SW480 (cell line): ENCODE measurements at regions not wholly inside any gene's neighbourhood (a gene's known extent, or its start where the extent isn't known, plus 50 kb on each side); places are given as distances from the start of the nearest gene placed in this dataset.
"Not testable (repeated sequence)": the region's sequence is repeated elsewhere in the genome, so short reads cannot be mapped to it uniquely, and the experiment has no call there.

Experiments used
- DNase-seq: peaks from one replicate; pipeline ENCODE4 v3.0.0-alpha.2; 2016; ENCODE audit warnings: low spot score

GRCh38 chr4:24001486-24002329 is 111.9 kb upstream of the PPARGC1A start:
- DNase-seq = no peak

GRCh38 chr4:24000470-24000831 is 110.6 kb upstream of the PPARGC1A start:
- no peak for DNase-seq

GRCh38 chr4:23999714-24000469 is 110.0 kb upstream of the PPARGC1A start:
- DNase-seq = no peak

- no peak for DNase-seq
Measured at GRCh38 chr4:23993373-23993772, 103.5 kb upstream of the PPARGC1A start.

- DNase-seq = no peak
Measured at GRCh38 chr4:23991444-23991843, 101.6 kb upstream of the PPARGC1A start.

- no peak for DNase-seq
Measured at GRCh38 chr4:23986270-23986669, 96.4 kb upstream of the PPARGC1A start.

- DNase-seq = no peak
Measured at GRCh38 chr4:23981328-23981727, 91.5 kb upstream of the PPARGC1A start.

- no peak for DNase-seq
Measured at GRCh38 chr4:23979534-23979933, 89.7 kb upstream of the PPARGC1A start.

- no peak for DNase-seq
Measured at GRCh38 chr4:23978002-23978401, 88.2 kb upstream of the PPARGC1A start.

GRCh38 chr4:23976423-23976822 is 86.6 kb upstream of the PPARGC1A start:
- no peak for DNase-seq

GRCh38 chr4:23973308-23973855 is 83.5 kb upstream of the PPARGC1A start:
- DNase-seq = no peak

- no peak for DNase-seq
Measured at GRCh38 chr4:23972805-23973204, 83.0 kb upstream of the PPARGC1A start.

GRCh38 chr4:23972187-23972586 is 82.3 kb upstream of the PPARGC1A start:
- no peak for DNase-seq

- DNase-seq = no peak
Measured at GRCh38 chr4:23970201-23970850, 80.5 kb upstream of the PPARGC1A start.

GRCh38 chr4:23969635-23970145 is 79.8 kb upstream of the PPARGC1A start:
- DNase-seq = no peak

- DNase-seq = no peak
Measured at GRCh38 chr4:23967281-23967680, 77.4 kb upstream of the PPARGC1A start.

- no peak for DNase-seq
Measured at GRCh38 chr4:23966725-23967124, 76.9 kb upstream of the PPARGC1A start.

- DNase-seq = no peak
Measured at GRCh38 chr4:23962462-23962861, 72.6 kb upstream of the PPARGC1A start.

- not testable (repeated sequence) for DNase-seq
Measured at GRCh38 chr4:23961395-23961794, 71.5 kb upstream of the PPARGC1A start.

GRCh38 chr4:23959396-23960148 is 69.7 kb upstream of the PPARGC1A start:
- no peak for DNase-seq

- DNase-seq = no peak
Measured at GRCh38 chr4:23958749-23959148, 68.9 kb upstream of the PPARGC1A start.

GRCh38 chr4:23957465-23957864 is 67.6 kb upstream of the PPARGC1A start:
- DNase-seq = no peak
